Smooth muscle cell (in vitro differentiated cells): ENCODE measurements at regions not wholly inside any gene's neighbourhood (a gene's known extent, or its start where the extent isn't known, plus 50 kb on each side); places are given as distances from the start of the nearest gene placed in this dataset.

ENCODE experiments used
- DNase-seq: peaks from one replicate; lab custom pipeline; 2025; ENCODE audit not compliant: unreplicated experiment; lab: John Stamatoyannopoulos, UW
- H2AFZ ChIP-seq: fragments of 200-600 bp; sonication (generic); 2 replicates; pipeline ENCODE4 v1.6.0; 2016; ENCODE audit warnings: antibody characterized with exemption, low read depth, mild to moderate bottlenecking
- H3F3A ChIP-seq: fragments of 200-600 bp; sonication (generic); 2 replicates; pipeline ENCODE4 v1.6.0; 2017; ENCODE audit warnings: antibody characterized with exemption, low read depth
- H3K27ac ChIP-seq: fragments of 200-600 bp; sonication (generic); 2 replicates; pipeline ENCODE4 v1.5.1; 2016; ENCODE audit warnings: low read depth, mild to moderate bottlenecking
- H3K27me3 ChIP-seq: fragments of 200-600 bp; sonication (generic); 2 replicates; pipeline ENCODE4 v1.6.1; 2016; ENCODE audit warnings: low read depth, mild to moderate bottlenecking
- H3K36me3 ChIP-seq: fragments of 200-600 bp; sonication (generic); 2 replicates; pipeline ENCODE4 v1.5.1; 2016; ENCODE audit warnings: low read depth
- H3K4me1 ChIP-seq: fragments of 200-600 bp; sonication (generic); 2 replicates; pipeline ENCODE4 v1.5.1; 2016; ENCODE audit warnings: low read depth
- H3K4me2 ChIP-seq: fragments of 200-600 bp; sonication (generic); 2 replicates; pipeline ENCODE4 v1.6.0; 2016; ENCODE audit warnings: mild to moderate bottlenecking
- H3K4me3 ChIP-seq: fragments of 200-600 bp; sonication (generic); 2 replicates; pipeline ENCODE4 v1.5.1; 2016; ENCODE audit warnings: mild to moderate bottlenecking
- H3K79me2 ChIP-seq: fragments of 200-600 bp; sonication (generic); 2 replicates; pipeline ENCODE4 v1.6.0; 2016; ENCODE audit warnings: low read depth, mild to moderate bottlenecking
- H3K9ac ChIP-seq: fragments of 200-600 bp; sonication (generic); 2 replicates; pipeline ENCODE4 v1.6.0; 2016; ENCODE audit warnings: low read depth
- H3K9me3 ChIP-seq: fragments of 200-600 bp; sonication (generic); replicated peaks from 2 replicates; pipeline ENCODE4 v1.5.1; 2016; ENCODE audit warnings: low read depth
- H4K20me1 ChIP-seq: fragments of 200-600 bp; sonication (generic); 2 replicates; pipeline ENCODE4 v1.6.0; 2016; ENCODE audit warnings: low read depth
- WGBS: methylation state at CpG from one replicate; pipeline ENCODE4 v1.1.7; 2016; ENCODE audit warnings: low lambda C conversion rate; 5-methylcytosine and 5-hydroxymethylcytosine counted together
- TF ChIP-seq, protein P1 (sequence below): fragments of 200-600 bp; sonication (generic); IDR thresholded peaks from 2 replicates; pipeline ENCODE4 v1.5.1; 2017; ENCODE audit warnings: borderline replicate concordance, mild to moderate bottlenecking, antibody characterized with exemption; ENCODE audit not compliant: insufficient read depth, poor library complexity, severe bottlenecking

DNA sequence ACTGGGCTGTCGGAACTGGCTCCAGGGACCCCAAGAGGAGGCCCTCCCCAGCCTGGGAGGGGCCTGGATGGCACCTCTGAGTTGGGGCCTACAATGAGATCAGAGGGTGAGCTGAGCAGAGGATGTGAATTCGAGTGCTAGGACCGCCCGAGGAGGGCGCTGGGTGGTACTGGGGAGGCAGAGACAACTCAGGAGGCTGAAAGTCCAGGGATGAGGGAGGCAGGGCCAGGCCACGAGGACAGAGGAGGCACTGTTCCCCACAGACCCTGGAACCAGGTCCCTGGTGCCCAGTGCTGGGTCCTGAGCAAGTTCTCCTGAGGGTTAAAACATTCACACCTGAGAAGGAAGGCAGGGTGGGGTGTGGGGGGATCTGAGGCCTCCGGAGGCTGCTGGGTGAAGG is 218.0 kb downstream of the CTTN start:
- 95% methylated on average over 7 of the region's 7 CpGs for WGBS
- TF ChIP-seq, protein P1, sequence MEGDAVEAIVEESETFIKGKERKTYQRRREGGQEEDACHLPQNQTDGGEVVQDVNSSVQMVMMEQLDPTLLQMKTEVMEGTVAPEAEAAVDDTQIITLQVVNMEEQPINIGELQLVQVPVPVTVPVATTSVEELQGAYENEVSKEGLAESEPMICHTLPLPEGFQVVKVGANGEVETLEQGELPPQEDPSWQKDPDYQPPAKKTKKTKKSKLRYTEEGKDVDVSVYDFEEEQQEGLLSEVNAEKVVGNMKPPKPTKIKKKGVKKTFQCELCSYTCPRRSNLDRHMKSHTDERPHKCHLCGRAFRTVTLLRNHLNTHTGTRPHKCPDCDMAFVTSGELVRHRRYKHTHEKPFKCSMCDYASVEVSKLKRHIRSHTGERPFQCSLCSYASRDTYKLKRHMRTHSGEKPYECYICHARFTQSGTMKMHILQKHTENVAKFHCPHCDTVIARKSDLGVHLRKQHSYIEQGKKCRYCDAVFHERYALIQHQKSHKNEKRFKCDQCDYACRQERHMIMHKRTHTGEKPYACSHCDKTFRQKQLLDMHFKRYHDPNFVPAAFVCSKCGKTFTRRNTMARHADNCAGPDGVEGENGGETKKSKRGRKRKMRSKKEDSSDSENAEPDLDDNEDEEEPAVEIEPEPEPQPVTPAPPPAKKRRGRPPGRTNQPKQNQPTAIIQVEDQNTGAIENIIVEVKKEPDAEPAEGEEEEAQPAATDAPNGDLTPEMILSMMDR: no peak
- H4K20me1 ChIP-seq: no peaks in the 10 kb centered on the region
- no peaks in the 10 kb centered on the region for H3F3A ChIP-seq
- no peak overlapping the region for H3K4me3 ChIP-seq
- H2AFZ ChIP-seq: no peak overlapping the region
- no peak overlapping the region for H3K4me2 ChIP-seq
- no peak for DNase-seq
- no peak overlapping the region for H3K27ac ChIP-seq
- no peaks in the 10 kb centered on the region for H3K4me1 ChIP-seq
- H3K9ac ChIP-seq: no peak overlapping the region
- no peaks in the 10 kb centered on the region for H3K79me2 ChIP-seq
- H3K36me3 ChIP-seq: no peaks in the 10 kb centered on the region
- no peaks in the 10 kb centered on the region for H3K9me3 ChIP-seq
- peaks cover 4% of the 10 kb centered on the region for H3K27me3 ChIP-seq

DNA sequence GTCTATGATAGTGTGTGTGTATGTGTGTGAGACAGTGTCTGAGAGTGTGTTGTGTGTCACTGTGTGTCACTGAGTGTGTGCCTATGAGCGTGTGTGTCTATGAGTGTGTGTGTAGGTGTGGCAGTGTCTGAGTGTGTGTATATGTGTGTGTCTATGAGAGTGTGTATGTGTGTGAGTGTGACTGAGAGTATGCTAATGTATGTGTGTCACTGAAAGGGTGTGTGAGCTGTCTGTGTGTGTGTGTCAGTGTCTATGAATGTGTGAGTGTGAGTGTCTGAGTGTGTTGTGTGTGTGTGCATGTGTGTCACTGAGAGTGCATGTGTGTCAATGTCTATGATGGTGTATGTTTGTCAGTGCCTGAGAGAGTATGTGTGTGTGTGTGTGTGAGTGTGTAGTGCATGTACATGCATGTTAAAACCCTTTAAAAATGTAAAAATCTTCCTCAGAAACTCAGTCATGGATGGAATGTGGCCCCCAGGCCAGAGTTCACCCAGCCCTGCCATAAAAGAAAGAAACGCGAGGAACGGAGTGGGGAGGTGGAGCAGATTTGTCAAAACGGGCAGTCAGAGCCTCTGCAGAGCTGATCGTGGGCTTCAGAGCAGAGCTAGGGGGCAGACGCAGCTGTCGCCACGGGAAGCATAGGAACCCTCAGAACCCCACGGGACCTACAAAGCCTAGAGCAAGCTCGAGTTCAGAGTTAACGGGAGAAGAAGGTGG is 218.8 kb downstream of the CTTN start:
- Histone ChIP-seq H2AFZ (no peak overlapping the region), H3K9ac (no peak overlapping the region), H3F3A (no peaks in the 10 kb centered on the region), H3K79me2 (no peaks in the 10 kb centered on the region), H3K4me2 (no peak overlapping the region), H3K27me3 (no peaks in the 10 kb centered on the region), H3K9me3 (no peaks in the 10 kb centered on the region), H3K27ac (no peak overlapping the region), H3K36me3 (no peaks in the 10 kb centered on the region), H3K4me1 (no peaks in the 10 kb centered on the region), H3K4me3 (no peak overlapping the region), H4K20me1 (no peaks in the 10 kb centered on the region)
- 64% methylated on average over 12 of the region's 12 CpGs for WGBS
- DNase-seq: no peak
- TF ChIP-seq, protein P1: no peak

DNA sequence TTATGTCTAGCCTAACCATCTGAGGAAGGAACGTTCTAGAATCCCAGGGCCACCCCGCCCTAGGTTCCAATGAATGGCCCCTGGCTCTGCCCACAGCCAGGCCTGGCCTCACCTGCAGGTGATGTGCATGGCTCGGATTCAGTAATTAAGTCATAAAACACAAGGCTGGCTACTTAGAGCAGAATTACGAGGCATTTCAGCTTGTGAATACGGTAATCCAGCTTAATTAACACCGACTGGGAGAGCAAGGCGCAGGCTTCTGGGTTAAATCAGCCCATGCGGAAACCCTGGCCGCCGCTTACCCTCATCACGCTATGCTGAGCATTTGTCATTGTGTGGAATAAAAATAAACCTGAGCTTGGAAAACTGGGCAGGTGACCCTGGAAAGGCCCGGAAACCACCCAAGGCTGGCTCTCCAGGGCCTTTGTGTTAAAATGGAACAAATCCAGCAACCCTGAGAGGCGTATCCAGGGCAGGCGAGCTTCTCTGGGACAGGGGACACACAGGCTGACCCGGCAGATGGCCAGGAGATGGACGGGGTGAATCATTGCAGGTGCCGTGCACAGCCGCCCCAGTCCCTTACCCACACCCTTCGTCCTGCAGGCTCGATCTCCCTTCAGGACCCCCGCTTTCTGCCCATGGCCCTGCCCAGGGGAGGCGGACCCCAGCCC is 220.2 kb downstream of the CTTN start:
- Histone ChIP-seq H3K4me1 (no peaks in the 10 kb centered on the region), H3K79me2 (no peaks in the 10 kb centered on the region), H3K27ac (no peak overlapping the region), H3K9ac (no peak overlapping the region), H3K9me3 (no peaks in the 10 kb centered on the region), H2AFZ (no peak overlapping the region), H3K36me3 (no peaks in the 10 kb centered on the region), H3K4me3 (no peak overlapping the region), H4K20me1 (no peaks in the 10 kb centered on the region), H3K27me3 (no peaks in the 10 kb centered on the region), H3K4me2 (no peak overlapping the region), H3F3A (no peaks in the 10 kb centered on the region)
- TF ChIP-seq, protein P1: no peak
- no peak for DNase-seq
- WGBS: 92% methylated on average over 22 of the region's 22 CpGs
